Breast epithelium (tissue), 4 donors: ENCODE measurements at regions not wholly inside any gene's neighbourhood (a gene's known extent, or its start where the extent isn't known, plus 50 kb on each side); places are given as distances from the start of the nearest gene placed in this dataset.

Source experiments
- DNase-seq, 2 donors: peaks; one replicate each; pipeline ENCODE4 v3.0.0-alpha.2; 2019; ENCODE audit warnings: low spot score in 2 of 2
- H3K27ac ChIP-seq, 2 donors: fragments of 200-600 bp; sonication (generic) in 1 of 2; one replicate each; pipeline ENCODE4 v1.5.1; 2016 to 2019; ENCODE audit warnings: mild to moderate bottlenecking in 1 of 2
- H3K27me3 ChIP-seq, 2 donors: fragments of 200-600 bp; sonication (generic) in 1 of 2; one replicate each; pipeline versions ENCODE4 v1.5.1 to v1.6.0; 2017 to 2019; ENCODE audit warnings: control low read depth in 1 of 2, mild to moderate bottlenecking in 1 of 2
- H3K36me3 ChIP-seq: fragments of 200-600 bp; one replicate; pipeline ENCODE4 v1.5.1; 2019
- H3K4me1 ChIP-seq, 2 donors: fragments of 200-600 bp; sonication (generic); one replicate each; pipeline ENCODE4 v1.5.1; 2016 to 2019; ENCODE audit warnings: control low read depth in 1 of 2
- H3K4me3 ChIP-seq, 3 donors: fragments of 200-600 bp; sonication (generic); 1 replicate in 2 of 3; 2 replicates in 1 of 3; pipeline ENCODE4 v1.5.1; 2016 to 2019; ENCODE audit warnings: mild to moderate bottlenecking in 3 of 3, moderate library complexity in 2 of 3
- H3K9me3 ChIP-seq, 2 donors: fragments of 200-600 bp; sonication (generic) in 1 of 2; one replicate each; pipeline ENCODE4 v1.5.1; 2016 to 2019; ENCODE audit warnings: control low read depth in 1 of 2
- CTCF ChIP-seq, 3 donors: fragments of 450-650 bp; IDR thresholded peaks; one replicate each; pipeline ENCODE4 v1.5.1; 2016 to 2017; ENCODE audit warnings: antibody characterized with exemption in 3 of 3, mild to moderate bottlenecking in 3 of 3, moderate library complexity in 3 of 3
- POLR2A ChIP-seq: fragments of 450-650 bp; IDR thresholded peaks from one replicate; pipeline ENCODE4 v1.6.1; 2016; ENCODE audit warnings: antibody characterized with exemption, mild to moderate bottlenecking, moderate library complexity
- POLR2AphosphoS5 ChIP-seq, 3 donors: sonication (generic); formaldehyde crosslinking; IDR thresholded peaks; one replicate each; pipeline ENCODE4 v1.6.1; 2017; ENCODE audit warnings: antibody characterized with exemption in 3 of 3
- intact Hi-C: fragments of 100-400 bp; cut with DNase I; formaldehyde crosslinking; loops from one replicate; pipeline ENCODE4 v1.15.1; 2023; ENCODE audit warnings: low total_unique reads

- intact Hi-C loops = no loop called here
- DNase-seq = no peak
- H3K4me3 ChIP-seq = no peak overlapping the region
Measured at GRCh38 chr16:31701734-31702133, 171.9 kb upstream of the ZNF267 start.

GRCh38 chr16:31702796-31703195 lies 170.8 kb upstream of the ZNF267 start:
- intact Hi-C loops = no loop called here
- no peak for DNase-seq
- Histone ChIP-seq H3K27ac (no peak overlapping the region), H3K4me3 (no peak overlapping the region), H3K36me3 (no peaks in the 10 kb centered on the region), H3K9me3 (no peaks in the 10 kb centered on the region), H3K4me1 (no peaks in the 10 kb centered on the region), H3K27me3 (no peaks in the 10 kb centered on the region)
- TF ChIP-seq POLR2AphosphoS5 (IDR thresholded peaks at IDR 0.05) (no peak), CTCF (IDR thresholded peaks at IDR 0.05) (no peak), POLR2A (no peak)

More at GRCh38 chr16:31701734-31702133, 171.9 kb upstream of the ZNF267 start:
- no peak for TF ChIP-seq POLR2AphosphoS5 (IDR thresholded peaks at IDR 0.05)
- Histone ChIP-seq H3K27me3 (no peaks in the 10 kb centered on the region), H3K9me3 (no peaks in the 10 kb centered on the region), H3K36me3 (no peaks in the 10 kb centered on the region), H3K4me1 (no peaks in the 10 kb centered on the region), H3K27ac (no peak overlapping the region)

- Histone ChIP-seq H3K9me3 (no peaks in the 10 kb centered on the region), H3K4me3 (no peak overlapping the region), H3K27me3 (no peaks in the 10 kb centered on the region), H3K36me3 (no peaks in the 10 kb centered on the region), H3K27ac (no peak overlapping the region), H3K4me1 (no peaks in the 10 kb centered on the region)
- TF ChIP-seq CTCF (IDR thresholded peaks at IDR 0.05) (no peak), POLR2A (no peak), POLR2AphosphoS5 (IDR thresholded peaks at IDR 0.05) (no peak)
- no peak for DNase-seq
- intact Hi-C loops = no loop called here
Measured at GRCh38 chr16:31703526-31704128, 170.0 kb upstream of the ZNF267 start.

- Histone ChIP-seq H3K4me3 (no peak overlapping the region), H3K9me3 (no peaks in the 10 kb centered on the region), H3K27ac (no peak overlapping the region), H3K27me3 (no peaks in the 10 kb centered on the region), H3K4me1 (no peaks in the 10 kb centered on the region), H3K36me3 (no peaks in the 10 kb centered on the region)
- no peak for DNase-seq
- TF ChIP-seq CTCF (IDR thresholded peaks at IDR 0.05) (no peak), POLR2A (no peak), POLR2AphosphoS5 (IDR thresholded peaks at IDR 0.05) (no peak)
- intact Hi-C loops = no loop called here
Measured at GRCh38 chr16:31704138-31704537, 169.5 kb upstream of the ZNF267 start.

GRCh38 chr16:31705371-31705770 lies 168.2 kb upstream of the ZNF267 start:
- H3K9me3 ChIP-seq = no peaks in the 10 kb centered on the region
- intact Hi-C loops = no loop called here
- no peak for DNase-seq
- H3K4me1 ChIP-seq = no peaks in the 10 kb centered on the region
- H3K36me3 ChIP-seq = no peaks in the 10 kb centered on the region
- H3K27me3 ChIP-seq = no peaks in the 10 kb centered on the region
- no peak overlapping the region for H3K4me3 ChIP-seq
- TF ChIP-seq CTCF (IDR thresholded peaks at IDR 0.05) (no peak), POLR2AphosphoS5 (IDR thresholded peaks at IDR 0.05) (no peak), POLR2A (no peak)
- H3K27ac ChIP-seq = no peak overlapping the region

GRCh38 chr16:31706318-31706717 lies 167.3 kb upstream of the ZNF267 start:
- TF ChIP-seq POLR2A (no peak), CTCF (IDR thresholded peaks at IDR 0.05) (no peak), POLR2AphosphoS5 (IDR thresholded peaks at IDR 0.05) (no peak)
- Histone ChIP-seq H3K4me1 (no peaks in the 10 kb centered on the region), H3K9me3 (no peaks in the 10 kb centered on the region), H3K27ac (no peak overlapping the region), H3K27me3 (no peaks in the 10 kb centered on the region), H3K36me3 (no peaks in the 10 kb centered on the region), H3K4me3 (no peak overlapping the region)
- DNase-seq = no peak
- intact Hi-C loops = no loop called here
